C4-2B (cell line): ENCODE measurements at regions not wholly inside any gene's neighbourhood (a gene's known extent, or its start where the extent isn't known, plus 50 kb on each side); places are given as distances from the start of the nearest gene placed in this dataset.

Source experiments
- H3K27ac ChIP-seq: fragments of 450-650 bp; 2 replicates; pipeline ENCODE4 v1.5.1; 2017
- ZFX ChIP-seq: fragments of 450-650 bp; IDR thresholded peaks from 2 replicates; pipeline ENCODE4 v1.6.1; 2017
- TF ChIP-seq, protein P1 (sequence below): fragments of 450-650 bp; conservative IDR thresholded peaks from 2 replicates; pipeline ENCODE4 v1.5.1; 2017; ENCODE audit warnings: mild to moderate bottlenecking

DNA sequence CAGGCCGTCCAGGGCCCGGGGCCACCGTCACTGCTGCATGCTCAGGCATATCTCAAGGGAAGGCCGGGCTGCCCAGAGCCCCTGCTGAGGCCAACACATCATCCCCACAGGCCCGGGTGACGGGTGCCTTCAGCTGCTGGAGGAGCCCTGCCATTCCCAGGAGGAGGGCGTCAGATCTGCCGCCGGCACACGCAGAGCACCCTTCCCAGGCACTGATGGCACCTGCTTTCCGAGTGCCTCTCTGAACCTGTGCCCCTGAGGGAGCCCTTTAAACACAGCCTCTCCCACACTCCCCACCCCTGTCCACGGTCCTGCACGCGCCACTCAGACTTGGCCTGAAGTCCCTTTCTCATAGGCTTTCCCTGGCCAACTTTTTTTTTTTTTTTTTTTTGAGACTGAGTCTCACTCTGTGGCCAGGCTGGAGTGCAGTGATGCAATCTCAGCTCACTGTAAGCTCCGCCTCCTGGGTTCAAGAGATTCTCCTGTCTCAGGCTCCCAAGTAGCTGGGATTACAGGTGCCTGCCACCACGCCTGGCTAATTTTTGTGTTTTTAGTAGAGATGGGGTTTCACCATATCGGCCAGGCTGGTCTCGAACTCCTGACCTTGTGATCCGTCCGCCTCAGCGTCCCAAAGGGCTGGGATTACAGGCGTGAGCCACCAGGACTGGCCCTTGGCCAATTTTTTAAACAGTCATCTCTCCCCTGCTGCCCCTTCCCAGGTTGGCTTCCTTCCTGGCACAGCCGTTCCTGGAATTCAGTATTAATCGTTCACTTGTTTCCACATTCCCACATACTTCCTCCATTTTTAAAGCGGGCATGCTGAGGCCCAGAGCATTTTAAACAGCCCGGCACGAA, 211.7 kb downstream of the NDUFA10 start:
- TF ChIP-seq ZFX, result no peak
- TF ChIP-seq, protein P1, sequence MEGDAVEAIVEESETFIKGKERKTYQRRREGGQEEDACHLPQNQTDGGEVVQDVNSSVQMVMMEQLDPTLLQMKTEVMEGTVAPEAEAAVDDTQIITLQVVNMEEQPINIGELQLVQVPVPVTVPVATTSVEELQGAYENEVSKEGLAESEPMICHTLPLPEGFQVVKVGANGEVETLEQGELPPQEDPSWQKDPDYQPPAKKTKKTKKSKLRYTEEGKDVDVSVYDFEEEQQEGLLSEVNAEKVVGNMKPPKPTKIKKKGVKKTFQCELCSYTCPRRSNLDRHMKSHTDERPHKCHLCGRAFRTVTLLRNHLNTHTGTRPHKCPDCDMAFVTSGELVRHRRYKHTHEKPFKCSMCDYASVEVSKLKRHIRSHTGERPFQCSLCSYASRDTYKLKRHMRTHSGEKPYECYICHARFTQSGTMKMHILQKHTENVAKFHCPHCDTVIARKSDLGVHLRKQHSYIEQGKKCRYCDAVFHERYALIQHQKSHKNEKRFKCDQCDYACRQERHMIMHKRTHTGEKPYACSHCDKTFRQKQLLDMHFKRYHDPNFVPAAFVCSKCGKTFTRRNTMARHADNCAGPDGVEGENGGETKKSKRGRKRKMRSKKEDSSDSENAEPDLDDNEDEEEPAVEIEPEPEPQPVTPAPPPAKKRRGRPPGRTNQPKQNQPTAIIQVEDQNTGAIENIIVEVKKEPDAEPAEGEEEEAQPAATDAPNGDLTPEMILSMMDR, result no peak
- no peak overlapping the region for H3K27ac ChIP-seq

DNA sequence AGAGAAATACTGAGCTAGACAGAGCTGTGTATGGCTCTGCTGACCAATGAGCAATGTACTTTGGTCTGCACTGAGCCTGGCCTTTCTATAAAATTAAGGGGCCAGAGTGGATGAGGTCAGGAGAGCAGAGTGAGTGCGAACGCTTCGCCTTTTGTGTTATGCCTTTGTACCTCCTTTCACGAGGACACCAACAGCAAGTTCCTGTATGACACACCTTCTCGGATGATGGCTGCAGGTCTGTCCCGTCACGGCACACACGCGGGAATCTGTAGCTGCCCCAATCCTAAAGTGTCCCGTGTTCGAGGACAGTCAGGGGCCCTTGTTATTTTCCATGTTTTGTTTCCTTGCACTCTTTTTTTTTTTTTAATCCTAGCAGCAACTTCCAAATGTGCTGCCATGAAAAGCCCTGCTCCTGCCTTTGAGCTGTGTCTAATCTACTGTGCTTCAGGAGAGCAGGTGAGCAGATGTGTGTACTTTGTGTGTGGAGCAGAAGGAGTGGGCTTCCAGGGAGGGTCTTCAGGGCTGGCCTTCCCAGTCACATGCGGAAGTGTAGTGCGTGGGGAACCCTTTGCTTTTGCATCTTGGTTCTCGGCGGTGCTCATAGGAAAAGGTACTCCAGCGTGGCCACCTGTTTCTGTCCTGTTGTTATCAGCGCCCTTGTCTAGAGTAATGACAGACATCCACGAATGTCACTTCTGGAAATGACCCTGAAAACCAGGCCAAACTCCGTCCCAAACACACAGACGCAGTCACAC, 213.2 kb downstream of the NDUFA10 start:
- TF ChIP-seq, protein P1, result no peak
- H3K27ac ChIP-seq, result no peak overlapping the region

GRCh38 chr2:239811111-239811781, 213.9 kb downstream of the NDUFA10 start:
- TF ChIP-seq, protein P1, result no peak
- no peak for TF ChIP-seq ZFX
- no peak overlapping the region for H3K27ac ChIP-seq

GRCh38 chr2:239809391-239809790, 215.8 kb downstream of the NDUFA10 start:
- TF ChIP-seq ZFX, result no peak
- TF ChIP-seq, protein P1, result no peak
- H3K27ac ChIP-seq, result no peak overlapping the region

GRCh38 chr2:239807568-239807967, 217.6 kb downstream of the NDUFA10 start:
- H3K27ac ChIP-seq, result no peak overlapping the region
- TF ChIP-seq ZFX, result no peak
- TF ChIP-seq, protein P1, result no peak

- H3K27ac ChIP-seq, result no peak overlapping the region
- TF ChIP-seq, protein P1, result no peak
- no peak for TF ChIP-seq ZFX
These were observed 218.2 kb downstream of the NDUFA10 start for GRCh38 chr2:239806758-239807434.
